ENCODE measurements at regions not wholly inside any gene's neighbourhood (a gene's known extent, or its start where the extent isn't known, plus 50 kb on each side); places are given as distances from the start of the nearest gene placed in this dataset.

- Mint-ChIP-seq H3K27me3 (ENCODE audit: low read depth, poor library complexity) (peaks cover 10% of the 10 kb centered on the region), H3K27ac (peak overlapping the region; percentile 78), H3K4me3 (no peak overlapping the region), H3K36me3 (ENCODE audit: low read depth) (peaks cover 4% of the 10 kb centered on the region), H3K4me1 (peaks cover 83% of the 10 kb centered on the region), H3K9me3 (peaks cover 11% of the 10 kb centered on the region)
- no peak for TF ChIP-seq CTCF (IDR thresholded peaks at IDR 0.05)
- DNase-seq, result no peak
Measured at GRCh38 chr11:32331792-32332191, 103.5 kb downstream of the WT1 start.

- Mint-ChIP-seq H3K9me3 (peaks cover 11% of the 10 kb centered on the region), H3K36me3 (ENCODE audit: low read depth) (peaks cover 4% of the 10 kb centered on the region), H3K27me3 (ENCODE audit: low read depth, poor library complexity) (peaks cover 11% of the 10 kb centered on the region), H3K27ac (peak overlapping the region; percentile 48), H3K4me1 (peaks cover 80% of the 10 kb centered on the region), H3K4me3 (peak overlapping the region; percentile 67)
- no peak for DNase-seq
- no peak for TF ChIP-seq CTCF (IDR thresholded peaks at IDR 0.05)
Measured at GRCh38 chr11:32332990-32333319, 102.4 kb downstream of the WT1 start.

GRCh38 chr11:32333320-32333991 lies 101.9 kb downstream of the WT1 start:
- Mint-ChIP-seq H3K4me3 (peak overlapping the region; percentile 67), H3K9me3 (peaks cover 11% of the 10 kb centered on the region), H3K27me3 (ENCODE audit: low read depth, poor library complexity) (peaks cover 11% of the 10 kb centered on the region), H3K27ac (peak overlapping the region; percentile 73), H3K4me1 (peaks cover 77% of the 10 kb centered on the region), H3K36me3 (ENCODE audit: low read depth) (peaks cover 4% of the 10 kb centered on the region)
- TF ChIP-seq CTCF (IDR thresholded peaks at IDR 0.05), result no peak
- DNase-seq, result peak; percentile 75

GRCh38 chr11:32334822-32335221 lies 100.5 kb downstream of the WT1 start:
- Mint-ChIP-seq H3K4me3 (peak overlapping the region; percentile 21), H3K36me3 (ENCODE audit: low read depth) (peaks cover 4% of the 10 kb centered on the region), H3K27me3 (ENCODE audit: low read depth, poor library complexity) (peaks cover 11% of the 10 kb centered on the region), H3K9me3 (peaks cover 11% of the 10 kb centered on the region), H3K27ac (no peak overlapping the region), H3K4me1 (peaks cover 67% of the 10 kb centered on the region)
- TF ChIP-seq CTCF (IDR thresholded peaks at IDR 0.05), result peak; percentile 34
- DNase-seq, result no peak

Measured in nephron progenitor cell (in vitro differentiated cells).